ENCODE measurements at regions not wholly inside any gene's neighbourhood (a gene's known extent, or its start where the extent isn't known, plus 50 kb on each side); places are given as distances from the start of the nearest gene placed in this dataset.

DNA sequence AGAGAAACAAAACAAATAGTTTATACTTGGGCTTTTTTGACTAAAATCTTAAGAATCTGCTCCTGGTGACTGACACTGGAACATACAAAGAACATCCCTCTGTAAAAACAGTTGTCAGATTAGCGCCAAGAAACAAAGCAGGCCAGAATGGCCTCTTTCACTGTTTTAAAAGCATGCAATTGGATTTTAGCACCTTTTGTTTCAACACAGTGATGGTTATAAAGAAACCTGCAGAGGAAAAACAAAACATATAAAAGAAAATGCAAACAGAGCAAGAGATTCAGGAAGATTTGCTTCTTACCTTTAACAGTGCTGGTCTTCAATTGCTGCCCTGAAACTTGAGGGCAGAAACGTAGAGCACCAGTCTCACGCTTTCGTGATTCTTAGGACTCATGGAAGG lies 652.2 kb upstream of the KCND2 start:
- TF ChIP-seq POLR2A (IDR thresholded peaks at IDR 0.05; ENCODE audit: low read depth, low read length) (no peak), POLR2AphosphoS5 (IDR thresholded peaks at IDR 0.05; ENCODE audit: low read depth, low read length) (no peak)

All from GM12892 (cell line).